MM.1S (cell line): ENCODE measurements at regions not wholly inside any gene's neighbourhood (a gene's known extent, or its start where the extent isn't known, plus 50 kb on each side); places are given as distances from the start of the nearest gene placed in this dataset.

Experiments
- DNase-seq: peaks from one replicate; pipeline ENCODE4 v3.0.0-alpha.2; 2015
- H2AFZ ChIP-seq: fragments of 300-600 bp; sonication (generic); 2 replicates; pipeline ENCODE4 v1.6.0; 2016; ENCODE audit warnings: antibody characterized with exemption, low read length
- H3F3A ChIP-seq: fragments of 300-600 bp; sonication (generic); 2 replicates; pipeline ENCODE4 v1.6.1; 2016; ENCODE audit warnings: mild to moderate bottlenecking, antibody characterized with exemption, low read length, moderate library complexity, mixed read lengths; ENCODE audit not compliant: insufficient read depth
- H3K27ac ChIP-seq: fragments of 300-600 bp; sonication (generic); 2 replicates; pipeline ENCODE4 v1.5.1; 2016; ENCODE audit warnings: mild to moderate bottlenecking, low read length
- H3K27me3 ChIP-seq: fragments of 300-600 bp; sonication (generic); replicated peaks from 2 replicates; pipeline ENCODE4 v1.6.0; 2016; ENCODE audit warnings: low read length; ENCODE audit not compliant: insufficient read depth
- H3K36me3 ChIP-seq: fragments of 300-600 bp; sonication (generic); replicated peaks from 2 replicates; pipeline ENCODE4 v1.6.1; 2016; ENCODE audit warnings: mild to moderate bottlenecking, low read length, mixed read lengths; ENCODE audit not compliant: insufficient read depth
- H3K4me1 ChIP-seq: fragments of 300-600 bp; sonication (generic); 2 replicates; pipeline ENCODE4 v1.6.1; 2016; ENCODE audit warnings: low read length, mixed read lengths
- H3K4me2 ChIP-seq: fragments of 300-600 bp; sonication (generic); 2 replicates; pipeline ENCODE4 v1.6.0; 2016; ENCODE audit warnings: low read depth, low read length
- H3K4me3 ChIP-seq: fragments of 300-600 bp; sonication (generic); 2 replicates; pipeline ENCODE4 v1.5.1; 2016; ENCODE audit warnings: low read length, mixed read lengths
- H3K79me2 ChIP-seq: fragments of 300-600 bp; sonication (generic); 2 replicates; pipeline ENCODE4 v1.6.1; 2016; ENCODE audit warnings: mixed run types, low read length, mixed read lengths
- H3K9ac ChIP-seq: fragments of 300-600 bp; sonication (generic); 2 replicates; pipeline ENCODE4 v1.6.1; 2016; ENCODE audit warnings: low read length, mixed read lengths
- H3K9me2 ChIP-seq: fragments of 300-600 bp; sonication (generic); replicated peaks from 2 replicates; pipeline ENCODE4 v1.6.1; 2016; ENCODE audit warnings: mild to moderate bottlenecking, low read length, mixed read lengths; ENCODE audit not compliant: insufficient read depth
- H3K9me3 ChIP-seq: fragments of 300-600 bp; sonication (generic); replicated peaks from 2 replicates; pipeline ENCODE4 v1.6.1; 2016; ENCODE audit warnings: mild to moderate bottlenecking, low read length, mixed read lengths; ENCODE audit not compliant: insufficient read depth
- H4K20me1 ChIP-seq: fragments of 300-600 bp; sonication (generic); 2 replicates; pipeline ENCODE4 v1.6.1; 2016; ENCODE audit warnings: mild to moderate bottlenecking, low read length, moderate library complexity, mixed read lengths; ENCODE audit not compliant: insufficient read depth
- CTCF ChIP-seq: fragments of 300-600 bp; sonication (generic); IDR thresholded peaks from 2 replicates; pipeline ENCODE4 v1.5.1; 2016; ENCODE audit warnings: antibody characterized with exemption, low read length, mixed read lengths
- EZH2 ChIP-seq: fragments of 300-600 bp; sonication (generic); optimal IDR thresholded peaks from 2 replicates; pipeline ENCODE3; 2017; ENCODE audit warnings: low read depth, mild to moderate bottlenecking, antibody characterized with exemption, low read length, mixed read lengths
- EZH2phosphoT487 ChIP-seq: fragments of 300-600 bp; sonication (generic); IDR thresholded peaks from 2 replicates; pipeline ENCODE4 v1.6.1; 2018; ENCODE audit warnings: antibody characterized with exemption, low read length

- H3K27ac ChIP-seq: no peak overlapping the region
- no peak overlapping the region for H2AFZ ChIP-seq
- no peak overlapping the region for H3K4me2 ChIP-seq
- H3K4me1 ChIP-seq: no peaks in the 10 kb centered on the region
- no peaks in the 10 kb centered on the region for H3K9me2 ChIP-seq
- TF ChIP-seq CTCF (no peak), EZH2phosphoT487 (no peak), EZH2 (no peak)
- H3K9ac ChIP-seq: no peak overlapping the region
- no peaks in the 10 kb centered on the region for H3K79me2 ChIP-seq
- no peaks in the 10 kb centered on the region for H3F3A ChIP-seq
- DNase-seq: no peak
- H3K36me3 ChIP-seq: no peaks in the 10 kb centered on the region
- no peaks in the 10 kb centered on the region for H4K20me1 ChIP-seq
- H3K4me3 ChIP-seq: no peak overlapping the region
- no peaks in the 10 kb centered on the region for H3K9me3 ChIP-seq
- no peaks in the 10 kb centered on the region for H3K27me3 ChIP-seq
Measured at GRCh38 chr16:6512512-6512911, 820.1 kb upstream of the RBFOX1 start.

GRCh38 chr16:6510261-6510660 lies 822.4 kb upstream of the RBFOX1 start:
- Histone ChIP-seq H3K79me2 (no peaks in the 10 kb centered on the region), H3K4me1 (no peaks in the 10 kb centered on the region), H4K20me1 (no peaks in the 10 kb centered on the region), H3K27ac (no peak overlapping the region), H3F3A (no peaks in the 10 kb centered on the region), H3K27me3 (no peaks in the 10 kb centered on the region), H3K4me2 (no peak overlapping the region), H3K36me3 (no peaks in the 10 kb centered on the region), H3K4me3 (no peak overlapping the region), H3K9ac (no peak overlapping the region), H2AFZ (no peak overlapping the region), H3K9me2 (no peaks in the 10 kb centered on the region), H3K9me3 (no peaks in the 10 kb centered on the region)
- TF ChIP-seq EZH2 (no peak), EZH2phosphoT487 (no peak), CTCF (no peak)
- DNase-seq: no peak

- no peaks in the 10 kb centered on the region for H3K4me1 ChIP-seq
- H3K9me2 ChIP-seq: no peaks in the 10 kb centered on the region
- no peak for DNase-seq
- H3K27ac ChIP-seq: no peak overlapping the region; the same call in 1 of the 2 replicates
- H2AFZ ChIP-seq: no peak overlapping the region
- no peaks in the 10 kb centered on the region for H3K79me2 ChIP-seq
- no peaks in the 10 kb centered on the region for H3K9me3 ChIP-seq
- H3K36me3 ChIP-seq: no peaks in the 10 kb centered on the region
- TF ChIP-seq CTCF (no peak), EZH2 (no peak), EZH2phosphoT487 (no peak)
- no peaks in the 10 kb centered on the region for H4K20me1 ChIP-seq
- no peaks in the 10 kb centered on the region for H3K27me3 ChIP-seq
- no peak overlapping the region for H3K9ac ChIP-seq
- no peak overlapping the region for H3K4me2 ChIP-seq
- no peaks in the 10 kb centered on the region for H3F3A ChIP-seq
- no peak overlapping the region for H3K4me3 ChIP-seq
Measured at GRCh38 chr16:6499413-6499812, 833.2 kb upstream of the RBFOX1 start.
